Upper lobe of left lung (tissue), 6 donors: ENCODE measurements at regions not wholly inside any gene's neighbourhood (a gene's known extent, or its start where the extent isn't known, plus 50 kb on each side); places are given as distances from the start of the nearest gene placed in this dataset.

Experiments used
- ATAC-seq, 2 donors: fragments of 200-7000 bp; cut with Tn5 transposase; one replicate each; pipeline ENCODE4 v1.9.1; 2022; ENCODE audit warnings: mild to moderate bottlenecking in 2 of 2, moderate library complexity in 2 of 2; ENCODE audit not compliant: low FRiP score in 2 of 2
- DNase-seq, 2 donors: peaks; one replicate each; pipeline ENCODE4 v3.0.0-alpha.2; 2019 to 2020
- H3K27ac ChIP-seq, 4 donors: fragments of 200-600 bp; sonication (generic); one replicate each; pipeline ENCODE4 v1.5.1; 2016 to 2019
- H3K27me3 ChIP-seq, 4 donors: fragments of 200-600 bp; sonication (generic); one replicate each; pipeline ENCODE4 v1.5.1; 2017 to 2019
- H3K36me3 ChIP-seq, 4 donors: fragments of 200-600 bp; sonication (generic); one replicate each; pipeline ENCODE4 v1.5.1; 2016 to 2019
- H3K4me1 ChIP-seq, 4 donors: fragments of 200-600 bp; sonication (generic); one replicate each; pipeline ENCODE4 v1.5.1; 2018 to 2019
- H3K4me3 ChIP-seq, 4 donors: fragments of 200-600 bp; sonication (generic); one replicate each; pipeline ENCODE4 v1.5.1; 2017 to 2019; ENCODE audit warnings: mild to moderate bottlenecking in 2 of 4, moderate library complexity in 1 of 4
- H3K9me3 ChIP-seq, 4 donors: fragments of 200-600 bp; sonication (generic); one replicate each; pipeline ENCODE4 v1.5.1; 2018 to 2019
- EP300 ChIP-seq, 4 donors: sonication (generic); formaldehyde crosslinking; IDR thresholded peaks; one replicate each; pipeline ENCODE4 v1.5.1; 2017; ENCODE audit warnings: antibody characterized with exemption in 4 of 4, control low read depth in 2 of 4
- POLR2A ChIP-seq, 4 donors: fragments of 450-650 bp; IDR thresholded peaks; one replicate each; pipeline ENCODE4 v1.5.1; 2016 to 2017; ENCODE audit warnings: antibody characterized with exemption in 4 of 4, mild to moderate bottlenecking in 2 of 4
- POLR2AphosphoS5 ChIP-seq, 2 donors: sonication (generic); formaldehyde crosslinking; IDR thresholded peaks; one replicate each; pipeline ENCODE4 v1.5.1; 2017; ENCODE audit warnings: antibody characterized with exemption in 2 of 2
- WGBS, 2 donors: methylation state at CpG; one replicate each; pipeline ENCODE4 v1.1.5; 2017 to 2018; 5-methylcytosine and 5-hydroxymethylcytosine counted together
- TF ChIP-seq, protein P1 (sequence below), 6 experiments: fragments of 450-650 bp in 4 of 6; fragments of 200-600 bp in 2 of 6; sonication (generic) in 2 of 6; IDR thresholded peaks; one replicate each; pipeline ENCODE4 v1.5.1; 2016 to 2019; ENCODE audit warnings: antibody characterized with exemption in 6 of 6
- donor health status: DM: no; HTN: no; CAD: no; lungs with moderate emphysema.
- donor health status: DM: no; HTN: yes; CAD: no; lungs with severe emphysema.

DNA sequence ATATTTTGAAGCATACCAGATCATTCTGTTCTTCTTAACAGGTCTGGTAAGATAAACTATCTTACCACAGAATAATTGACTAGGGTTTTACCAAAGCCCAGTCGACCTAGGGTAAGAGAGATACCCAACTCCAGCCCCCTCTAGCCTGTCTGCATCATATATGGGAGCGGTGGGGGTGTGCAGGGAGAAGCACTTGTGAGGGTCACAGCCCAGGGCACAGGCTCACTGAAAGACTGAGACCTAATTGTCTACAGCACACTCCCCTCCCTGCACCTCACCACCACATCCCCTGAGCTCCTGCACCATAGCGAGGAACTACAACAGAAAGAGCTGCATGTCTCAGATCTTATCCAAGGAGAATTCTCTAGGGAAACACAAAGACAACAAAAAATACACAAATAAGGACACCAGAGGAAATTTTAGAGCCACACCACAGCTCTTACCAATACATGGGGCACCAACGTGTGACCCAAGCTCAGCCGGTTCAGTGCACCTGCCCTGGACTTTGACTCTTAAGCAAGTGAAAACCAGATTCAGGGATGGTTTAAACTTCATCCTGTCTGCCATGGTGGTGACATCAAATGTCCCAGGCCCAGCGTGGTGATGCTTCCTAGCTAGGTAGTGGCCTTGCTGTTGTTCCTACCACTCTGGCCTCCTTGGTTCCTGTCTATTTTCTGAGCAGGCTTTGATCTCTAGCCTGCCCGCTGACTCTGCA, 150.8 kb downstream of the HERPUD2 start:
- no peaks in the 10 kb centered on the region for H3K4me1 ChIP-seq
- H3K27ac ChIP-seq, result no peak overlapping the region
- DNase-seq (no peak), ATAC-seq (no peak)
- H3K36me3 ChIP-seq, result no peaks in the 10 kb centered on the region
- H3K27me3 ChIP-seq, result no peaks in the 10 kb centered on the region
- 79 to 85% methylated on average over 7 of the region's 7 CpGs for WGBS, 2 donors
- no peaks in the 10 kb centered on the region for H3K9me3 ChIP-seq
- H3K4me3 ChIP-seq, result no peak overlapping the region
- TF ChIP-seq POLR2A (IDR thresholded peaks at IDR 0.05) (no peak), POLR2AphosphoS5 (IDR thresholded peaks at IDR 0.05) (no peak), EP300 (IDR thresholded peaks at IDR 0.05) (no peak)
- TF ChIP-seq, protein P1, sequence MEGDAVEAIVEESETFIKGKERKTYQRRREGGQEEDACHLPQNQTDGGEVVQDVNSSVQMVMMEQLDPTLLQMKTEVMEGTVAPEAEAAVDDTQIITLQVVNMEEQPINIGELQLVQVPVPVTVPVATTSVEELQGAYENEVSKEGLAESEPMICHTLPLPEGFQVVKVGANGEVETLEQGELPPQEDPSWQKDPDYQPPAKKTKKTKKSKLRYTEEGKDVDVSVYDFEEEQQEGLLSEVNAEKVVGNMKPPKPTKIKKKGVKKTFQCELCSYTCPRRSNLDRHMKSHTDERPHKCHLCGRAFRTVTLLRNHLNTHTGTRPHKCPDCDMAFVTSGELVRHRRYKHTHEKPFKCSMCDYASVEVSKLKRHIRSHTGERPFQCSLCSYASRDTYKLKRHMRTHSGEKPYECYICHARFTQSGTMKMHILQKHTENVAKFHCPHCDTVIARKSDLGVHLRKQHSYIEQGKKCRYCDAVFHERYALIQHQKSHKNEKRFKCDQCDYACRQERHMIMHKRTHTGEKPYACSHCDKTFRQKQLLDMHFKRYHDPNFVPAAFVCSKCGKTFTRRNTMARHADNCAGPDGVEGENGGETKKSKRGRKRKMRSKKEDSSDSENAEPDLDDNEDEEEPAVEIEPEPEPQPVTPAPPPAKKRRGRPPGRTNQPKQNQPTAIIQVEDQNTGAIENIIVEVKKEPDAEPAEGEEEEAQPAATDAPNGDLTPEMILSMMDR (IDR thresholded peaks at IDR 0.05), result no peak

DNA sequence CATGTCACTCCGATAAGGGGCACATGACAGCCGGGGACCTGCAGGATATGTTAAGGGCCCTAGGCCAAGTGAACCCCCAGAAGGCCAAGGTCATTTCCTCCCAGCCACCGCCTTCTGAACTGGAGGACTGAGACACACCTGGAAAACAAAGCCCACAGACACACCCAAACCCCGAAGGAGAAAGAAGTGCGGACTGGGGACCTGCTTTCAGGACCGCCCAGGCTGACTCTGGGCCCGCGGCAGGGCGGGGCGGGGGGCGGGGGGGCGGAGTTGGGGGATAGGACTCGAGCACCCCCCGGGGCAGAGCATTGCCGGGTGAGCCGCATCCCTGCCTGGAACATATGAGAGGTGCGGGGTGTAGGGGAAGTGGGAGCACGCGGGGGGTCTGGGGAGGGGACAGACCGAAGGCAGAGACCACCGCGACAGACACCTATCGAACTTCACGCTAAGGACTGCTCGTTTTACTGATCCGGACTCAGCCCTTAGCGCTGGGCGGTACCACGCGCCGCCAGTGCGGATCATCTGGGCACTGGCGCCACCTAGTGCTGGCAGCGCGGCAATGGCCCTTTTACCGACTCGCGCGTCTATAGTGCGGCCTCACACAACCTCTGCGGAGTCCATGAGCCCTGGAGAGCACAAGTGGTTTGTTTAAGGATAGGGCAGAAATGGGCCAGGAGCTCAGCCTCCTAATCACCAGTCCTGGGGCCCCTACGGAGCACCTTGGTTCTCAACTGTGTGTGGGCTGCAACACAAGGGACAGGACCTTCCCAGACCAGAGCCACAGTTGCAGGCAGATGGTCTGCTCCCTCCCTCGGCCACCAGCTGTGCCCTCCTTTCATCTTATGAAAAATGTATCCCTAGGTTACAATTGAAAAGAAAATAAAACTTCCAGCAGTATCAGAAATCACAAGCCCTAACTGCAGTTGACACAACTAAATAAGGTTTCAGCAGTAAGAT, 157.6 kb downstream of the HERPUD2 start:
- ATAC-seq, result peak; percentile 95 to 98
- peaks cover 3 to 10% (median 7%) of the 10 kb centered on the region in 4 donors for H3K4me1 ChIP-seq
- DNase-seq, result peak; percentile 81 to 95

DNA sequence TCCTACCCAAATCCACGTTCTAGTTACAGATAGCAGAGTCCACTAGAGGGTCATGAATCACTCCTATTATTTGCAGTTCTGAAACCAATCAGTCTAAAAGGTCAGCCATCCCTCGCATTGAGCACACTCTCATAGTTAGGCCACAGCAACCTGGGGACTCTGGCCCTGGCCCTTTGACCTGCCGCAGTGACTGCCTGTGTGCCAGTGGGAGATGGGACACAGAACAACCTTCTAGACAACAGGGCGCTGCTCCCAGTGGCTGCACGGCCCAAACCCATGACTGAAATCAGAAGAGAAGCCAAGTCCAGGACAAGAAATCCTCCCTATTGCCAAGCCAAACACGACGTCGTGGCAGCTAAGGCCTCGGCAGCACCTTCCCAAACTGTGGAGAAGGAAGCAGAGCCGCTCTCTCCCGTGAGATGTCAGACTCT, 158.5 kb downstream of the HERPUD2 start:
- Histone ChIP-seq H3K27me3 (no peaks in the 10 kb centered on the region), H3K4me3 (no peak overlapping the region), H3K27ac (no peak overlapping the region), H3K4me1 (peaks cover 3 to 10% (median 7%) of the 10 kb centered on the region in 4 donors), H3K9me3 (no peaks in the 10 kb centered on the region), H3K36me3 (no peaks in the 10 kb centered on the region)
- DNase-seq (no peak), ATAC-seq (no peak)
- no peak for TF ChIP-seq POLR2AphosphoS5 (IDR thresholded peaks at IDR 0.05)
- 89 to 94% methylated on average over 2 to 11 of the region's 11 CpGs for WGBS, 2 donors

More for the DNA sequence above, 157.6 kb downstream of the HERPUD2 start:
- H3K27ac ChIP-seq, result no peak overlapping the region
- no peaks in the 10 kb centered on the region for H3K36me3 ChIP-seq
- TF ChIP-seq POLR2AphosphoS5 (IDR thresholded peaks at IDR 0.05) (no peak), EP300 (IDR thresholded peaks at IDR 0.05) (no peak), POLR2A (IDR thresholded peaks at IDR 0.05) (no peak)
- TF ChIP-seq, protein P1 (IDR thresholded peaks at IDR 0.05), result peak; percentile 85 to 96 (median 90)
- no peaks in the 10 kb centered on the region for H3K9me3 ChIP-seq
- no peaks in the 10 kb centered on the region for H3K27me3 ChIP-seq
- 6 to 19% methylated on average over 8 to 43 of the region's 43 CpGs for WGBS, 2 donors
- peak overlapping the region; percentile 12 to 52 (median 42) for H3K4me3 ChIP-seq

GRCh38 chr7:35533902-35534301, 161.0 kb downstream of the HERPUD2 start:
- 66 to 68% methylated on average over 6 of the region's 6 CpGs for WGBS, 2 donors
- no peaks in the 10 kb centered on the region for H3K36me3 ChIP-seq
- H3K9me3 ChIP-seq, result no peaks in the 10 kb centered on the region
- no peak for TF ChIP-seq POLR2A (IDR thresholded peaks at IDR 0.05)
- TF ChIP-seq POLR2AphosphoS5 (IDR thresholded peaks at IDR 0.05), result no peak
- TF ChIP-seq, protein P1 (IDR thresholded peaks at IDR 0.05), result no peak
- no peak for TF ChIP-seq EP300 (IDR thresholded peaks at IDR 0.05)
- H3K4me1 ChIP-seq, result peaks cover 3 to 10% (median 7%) of the 10 kb centered on the region in 4 donors
- H3K27me3 ChIP-seq, result no peaks in the 10 kb centered on the region
- no peak for ATAC-seq
- no peak overlapping the region for H3K27ac ChIP-seq
- no peak overlapping the region for H3K4me3 ChIP-seq
- DNase-seq, result no peak
